Kidney (tissue), 13 donors: ENCODE measurements at regions not wholly inside any gene's neighbourhood (a gene's known extent, or its start where the extent isn't known, plus 50 kb on each side); places are given as distances from the start of the nearest gene placed in this dataset.

Source experiments
- DNase-seq, 5 donors: peaks; one replicate each; pipeline ENCODE4 v3.0.0-alpha.2; 2013 to 2020
- FAIRE-seq: peaks from 2 replicates; lab custom pipeline; 2012; peaks lifted over from hg19 to GRCh38; lab: Jason Lieb, UNC
- H3K27ac ChIP-seq, 2 donors: one replicate each; pipeline ENCODE4 v1.7.0; 2013; ENCODE audit warnings: low read depth in 2 of 2, low read length in 2 of 2, inconsistent platforms in 1 of 2
- H3K27me3 ChIP-seq: one replicate; pipeline ENCODE4 v1.7.1; 2013; ENCODE audit warnings: low read length, inconsistent platforms; ENCODE audit not compliant: control insufficient read depth, insufficient read depth
- H3K36me3 ChIP-seq, 3 donors: one replicate each; pipeline versions ENCODE4 v1.7.0 to v1.7.1; 2013; ENCODE audit warnings: low read length in 3 of 3, control low read depth in 1 of 3, inconsistent platforms in 1 of 3; ENCODE audit not compliant: insufficient read depth in 3 of 3, control insufficient read depth in 2 of 3
- H3K4me1 ChIP-seq, 3 donors: one replicate each; pipeline versions ENCODE4 v1.7.0 to v1.7.1; 2013; ENCODE audit warnings: low read length in 3 of 3, inconsistent platforms in 1 of 3, low read depth in 1 of 3; ENCODE audit not compliant: control insufficient read depth in 2 of 3, insufficient read depth in 2 of 3
- H3K4me3 ChIP-seq, 3 donors: one replicate each; pipeline versions ENCODE4 v1.7.0 to v1.8.1; 2013; ENCODE audit warnings: low read length in 3 of 3, control low read depth in 1 of 3, inconsistent platforms in 1 of 3
- H3K9ac ChIP-seq, 3 donors: one replicate each; pipeline versions ENCODE4 v1.7.0 to v1.7.1; 2013; ENCODE audit warnings: low read length in 3 of 3, control low read depth in 1 of 3, inconsistent platforms in 1 of 3
- H3K9me3 ChIP-seq, 3 donors: one replicate each; pipeline versions ENCODE4 v1.7.0 to v1.7.1; 2013; ENCODE audit warnings: low read length in 3 of 3, control low read depth in 1 of 3, inconsistent platforms in 1 of 3; ENCODE audit not compliant: control insufficient read depth in 2 of 3, insufficient read depth in 1 of 3
- intact Hi-C: fragments of 100-400 bp; cut with DNase I; formaldehyde crosslinking; loops from one replicate; pipeline ENCODE4 v1.11.1; 2022
- TF ChIP-seq, protein P1 (sequence below): IDR thresholded peaks from 3 replicates; pipeline ENCODE4 v1.5.1; 2012; ENCODE audit warnings: mild to moderate bottlenecking, moderate library complexity, borderline replicate concordance; ENCODE audit not compliant: insufficient read depth; ENCODE audit errors: extremely low read depth
- donor health status: control.
- donor health status: control.
- donor health status: control.
- donor health status: control.
- donor health status: control.
- donor health status: DM: yes; HTN: yes; CAD: no.
- donor health status: Normal renal cell carcinoma (clear cell type).

DNA sequence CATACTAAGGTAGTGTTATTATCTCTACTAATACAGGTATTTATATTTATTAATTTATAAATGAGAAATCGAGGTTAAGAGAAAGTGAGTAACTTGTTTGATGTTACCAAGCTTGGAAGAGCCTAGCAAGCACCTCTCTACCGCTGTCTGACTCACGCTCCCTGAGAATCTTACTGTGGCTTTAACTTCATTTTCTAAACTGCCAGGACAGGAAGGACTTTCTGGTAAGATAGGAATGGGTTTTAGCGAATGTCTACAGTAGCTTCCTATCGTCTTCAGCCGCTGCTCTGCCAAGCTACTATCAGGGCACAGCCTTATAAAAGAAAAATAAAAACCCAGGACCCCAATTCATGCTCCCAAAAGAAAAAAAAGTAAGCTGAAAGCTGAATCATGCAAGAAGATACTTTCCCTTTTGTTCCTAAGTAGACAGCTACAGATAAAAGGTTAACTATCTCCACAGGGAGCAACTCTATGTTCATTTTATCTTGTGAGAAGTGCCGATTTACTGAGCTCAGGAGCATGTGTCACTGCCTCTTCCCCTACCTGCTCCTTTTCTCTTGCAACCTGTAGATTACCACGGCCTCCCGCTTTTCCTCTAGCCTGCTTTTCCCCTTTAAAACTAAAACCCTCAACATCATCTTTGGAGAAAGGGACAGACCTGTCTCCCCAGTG lies 60.2 kb downstream of the THNSL1 start:
- Histone ChIP-seq H3K9ac (no peak overlapping the region), H3K4me1 (peaks cover 2 to 6% (median 5%) of the 10 kb centered on the region in 3 donors), H3K36me3 (no peaks in the 10 kb centered on the region), H3K27ac (no peak overlapping the region), H3K27me3 (no peaks in the 10 kb centered on the region), H3K9me3 (no peaks in the 10 kb centered on the region), H3K4me3 (no peak overlapping the region)
- FAIRE-seq (no peak), DNase-seq (no peak)
- TF ChIP-seq, protein P1, sequence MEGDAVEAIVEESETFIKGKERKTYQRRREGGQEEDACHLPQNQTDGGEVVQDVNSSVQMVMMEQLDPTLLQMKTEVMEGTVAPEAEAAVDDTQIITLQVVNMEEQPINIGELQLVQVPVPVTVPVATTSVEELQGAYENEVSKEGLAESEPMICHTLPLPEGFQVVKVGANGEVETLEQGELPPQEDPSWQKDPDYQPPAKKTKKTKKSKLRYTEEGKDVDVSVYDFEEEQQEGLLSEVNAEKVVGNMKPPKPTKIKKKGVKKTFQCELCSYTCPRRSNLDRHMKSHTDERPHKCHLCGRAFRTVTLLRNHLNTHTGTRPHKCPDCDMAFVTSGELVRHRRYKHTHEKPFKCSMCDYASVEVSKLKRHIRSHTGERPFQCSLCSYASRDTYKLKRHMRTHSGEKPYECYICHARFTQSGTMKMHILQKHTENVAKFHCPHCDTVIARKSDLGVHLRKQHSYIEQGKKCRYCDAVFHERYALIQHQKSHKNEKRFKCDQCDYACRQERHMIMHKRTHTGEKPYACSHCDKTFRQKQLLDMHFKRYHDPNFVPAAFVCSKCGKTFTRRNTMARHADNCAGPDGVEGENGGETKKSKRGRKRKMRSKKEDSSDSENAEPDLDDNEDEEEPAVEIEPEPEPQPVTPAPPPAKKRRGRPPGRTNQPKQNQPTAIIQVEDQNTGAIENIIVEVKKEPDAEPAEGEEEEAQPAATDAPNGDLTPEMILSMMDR, result no peak
- intact Hi-C loops, result no loop called here

DNA sequence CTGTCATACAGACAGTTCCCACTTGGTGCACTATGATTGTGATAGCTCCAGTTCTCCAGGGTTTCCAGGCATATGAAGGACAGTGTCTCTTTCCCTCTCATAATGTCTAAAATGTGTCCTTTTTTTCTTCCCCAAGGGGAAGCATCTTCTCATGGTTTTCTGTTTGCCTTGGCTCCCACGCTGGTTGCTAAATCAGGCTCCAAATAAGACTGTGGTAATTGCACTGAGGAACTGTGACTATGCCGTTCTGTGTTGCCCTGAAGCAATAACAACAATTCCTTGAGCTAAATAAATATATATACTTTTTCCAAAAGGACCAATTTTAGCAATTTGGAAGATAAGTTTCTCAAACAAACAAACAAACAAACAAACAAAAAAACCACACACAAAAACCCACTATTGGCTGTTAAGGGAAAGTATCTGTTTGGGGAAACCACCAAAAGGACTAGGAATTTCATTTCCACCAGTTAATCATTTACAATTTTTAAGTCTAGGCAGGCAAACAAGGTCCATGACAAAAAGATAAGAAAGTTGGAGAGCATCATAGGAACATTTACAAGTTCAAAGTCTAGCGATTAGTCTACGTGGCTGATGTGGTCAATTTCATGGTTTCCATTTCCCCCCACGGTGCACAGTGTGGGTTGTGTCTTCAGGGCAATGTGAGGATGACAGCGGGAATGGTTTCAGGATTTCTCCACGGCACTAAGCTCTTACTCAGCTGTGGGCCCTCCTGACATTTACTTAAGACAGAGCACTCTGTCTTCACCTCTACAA lies 62.4 kb downstream of the THNSL1 start:
- Histone ChIP-seq H3K36me3 (no peaks in the 10 kb centered on the region), H3K9me3 (no peaks in the 10 kb centered on the region), H3K4me1 (peaks cover 2 to 10% (median 8%) of the 10 kb centered on the region in 3 donors), H3K27ac (no peak overlapping the region), H3K4me3 (no peak overlapping the region), H3K9ac (no peak overlapping the region), H3K27me3 (no peaks in the 10 kb centered on the region)
- no peak for FAIRE-seq
- DNase-seq, result no peak
- TF ChIP-seq, protein P1, result no peak
- intact Hi-C loops, result no loop called here

DNA sequence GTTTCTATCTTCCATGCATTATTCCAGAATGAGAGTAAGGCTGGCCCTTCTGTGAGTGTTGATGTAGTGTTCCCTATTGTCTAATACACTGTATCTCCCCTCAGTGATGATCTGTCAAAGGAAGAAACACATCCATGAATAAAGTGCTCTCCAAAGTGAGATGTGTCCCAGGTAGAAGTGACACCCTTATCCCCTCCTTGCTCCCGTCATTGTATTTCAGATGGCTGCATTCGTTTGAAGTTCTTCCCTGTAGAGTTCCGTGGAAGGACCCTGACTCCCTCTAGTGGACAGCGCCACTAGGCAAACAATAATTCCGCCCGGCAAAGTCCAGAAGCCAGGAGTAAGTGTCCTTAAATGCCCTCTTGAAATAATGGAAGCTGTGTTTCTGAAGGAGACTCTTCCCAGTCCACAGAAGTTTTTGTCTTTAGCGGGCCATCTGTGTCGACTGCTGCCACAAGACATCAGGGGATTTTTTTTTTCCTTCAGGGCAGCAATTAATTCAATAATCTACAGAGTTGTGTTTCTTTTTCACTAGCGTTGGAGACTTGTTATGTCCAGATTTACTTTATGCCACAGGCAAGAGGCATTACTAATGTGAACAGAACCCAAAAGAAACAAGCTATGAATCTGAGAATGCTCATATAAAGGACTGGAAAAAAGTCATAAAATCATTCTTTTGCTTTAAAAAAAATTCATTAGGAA lies 64.6 kb downstream of the THNSL1 start:
- intact Hi-C loops, result no loop called here
- Histone ChIP-seq H3K9me3 (no peaks in the 10 kb centered on the region), H3K4me1 (peaks cover 2 to 10% (median 8%) of the 10 kb centered on the region in 3 donors), H3K9ac (no peak overlapping the region), H3K27me3 (no peaks in the 10 kb centered on the region), H3K36me3 (no peaks in the 10 kb centered on the region), H3K27ac (no peak overlapping the region), H3K4me3 (no peak overlapping the region)
- FAIRE-seq (peak; percentile 78), DNase-seq (peak; percentile 76 to 94 (median 88))
- TF ChIP-seq, protein P1, result peak; percentile 88
